Neural cell (in vitro differentiated cells): ENCODE measurements at regions not wholly inside any gene's neighbourhood (a gene's known extent, or its start where the extent isn't known, plus 50 kb on each side); places are given as distances from the start of the nearest gene placed in this dataset.

Experiments used
- H2AFZ ChIP-seq: fragments of 200-600, 300-800 bp; sonication (generic), shearing (Covaris generic); 2 replicates; pipeline ENCODE4 v1.6.0; 2014; ENCODE audit warnings: low read depth, mild to moderate bottlenecking, antibody characterized with exemption, low read length, moderate library complexity
- H3F3A ChIP-seq: fragments of 200-600 bp; shearing (Covaris generic); 2 replicates; pipeline ENCODE4 v1.6.1; 2016; ENCODE audit warnings: mild to moderate bottlenecking, moderate library complexity, mixed read lengths, antibody characterized with exemption, low read length; ENCODE audit not compliant: insufficient read depth, poor library complexity, severe bottlenecking
- H3K27ac ChIP-seq: fragments of 200-600, 300-800 bp; sonication (generic), shearing (Covaris generic); 2 replicates; pipeline ENCODE4 v1.5.1; 2014; ENCODE audit warnings: mild to moderate bottlenecking, low read length, moderate library complexity
- H3K27me3 ChIP-seq: fragments of 300-800, 200-600 bp; sonication (generic), shearing (Covaris generic); 2 replicates; pipeline ENCODE4 v1.6.0; 2014; ENCODE audit warnings: mild to moderate bottlenecking, low read depth, low read length, moderate library complexity; ENCODE audit not compliant: insufficient read depth
- H3K36me3 ChIP-seq: fragments of 300-800, 200-600 bp; sonication (generic), shearing (Covaris generic); 2 replicates; pipeline ENCODE4 v1.5.1; 2014; ENCODE audit warnings: mild to moderate bottlenecking, antibody characterized with exemption, low read length, moderate library complexity; ENCODE audit not compliant: insufficient read depth
- H3K4me2 ChIP-seq: fragments of 300-800, 200-600 bp; sonication (generic), shearing (Covaris generic); 2 replicates; pipeline ENCODE4 v1.6.0; 2014; ENCODE audit warnings: mild to moderate bottlenecking, low read length
- H3K4me3 ChIP-seq: fragments of 300-800, 200-600 bp; sonication (generic), shearing (Covaris generic); 2 replicates; pipeline ENCODE4 v1.5.1; 2014; ENCODE audit warnings: mild to moderate bottlenecking, low read length, moderate library complexity
- H3K79me2 ChIP-seq: fragments of 200-600 bp; shearing (Covaris generic); replicated peaks from 2 replicates; pipeline ENCODE4 v1.6.0; 2014; ENCODE audit warnings: mild to moderate bottlenecking, low read length, moderate library complexity; ENCODE audit not compliant: insufficient read depth
- H3K9ac ChIP-seq: fragments of 300-800, 200-600 bp; sonication (generic), shearing (Covaris generic); 2 replicates; pipeline ENCODE4 v1.6.1; 2016; ENCODE audit warnings: mild to moderate bottlenecking, low read length, mixed read lengths
- H3K9me2 ChIP-seq: fragments of 200-600 bp; shearing (Covaris generic); 2 replicates; pipeline ENCODE4 v1.6.1; 2016; ENCODE audit warnings: mild to moderate bottlenecking, low read length, mixed read lengths; ENCODE audit not compliant: insufficient read depth
- H3K9me3 ChIP-seq: fragments of 200-600, 300-800 bp; sonication (generic), shearing (Covaris generic); 2 replicates; pipeline ENCODE4 v1.6.1; 2016; ENCODE audit warnings: mild to moderate bottlenecking, mixed run types, low read length, moderate library complexity, mixed read lengths
- H4K20me1 ChIP-seq: fragments of 200-600 bp; shearing (Covaris generic); 2 replicates; pipeline ENCODE4 v1.6.1; 2016; ENCODE audit warnings: mild to moderate bottlenecking, mixed run types; ENCODE audit not compliant: insufficient read depth
- CTCF ChIP-seq: fragments of 450-650 bp; IDR thresholded peaks from 2 replicates; pipeline ENCODE4 v1.5.1; 2014; ENCODE audit warnings: antibody characterized with exemption, mild to moderate bottlenecking, moderate library complexity; ENCODE audit not compliant: poor library complexity, severe bottlenecking
- EP300 ChIP-seq: fragments of 450-650 bp; conservative IDR thresholded peaks from 2 replicates; pipeline ENCODE4 v1.6.1; 2014; ENCODE audit warnings: antibody characterized with exemption, mild to moderate bottlenecking, moderate library complexity; ENCODE audit not compliant: poor library complexity, severe bottlenecking
- EZH2 ChIP-seq: fragments of 200-600, 300-800 bp; shearing (Covaris generic), sonication (generic); IDR thresholded peaks from 2 replicates; pipeline ENCODE4 v1.6.1; 2014; ENCODE audit warnings: antibody characterized with exemption, low read length, borderline replicate concordance, mild to moderate bottlenecking; ENCODE audit not compliant: insufficient read depth, poor library complexity, severe bottlenecking
- MXI1 ChIP-seq: fragments of 450-650 bp; conservative IDR thresholded peaks from 2 replicates; pipeline ENCODE4 v1.6.1; 2014; ENCODE audit warnings: antibody characterized with exemption, mild to moderate bottlenecking; ENCODE audit not compliant: poor library complexity, severe bottlenecking
- POLR2AphosphoS5 ChIP-seq: IDR thresholded peaks from 2 replicates; pipeline ENCODE4 v1.6.1; 2012
- RAD21 ChIP-seq: fragments of 450-650 bp; conservative IDR thresholded peaks from 2 replicates; pipeline ENCODE4 v1.6.1; 2014; ENCODE audit warnings: antibody characterized with exemption, mild to moderate bottlenecking, moderate library complexity
- REST ChIP-seq: IDR thresholded peaks from 2 replicates; pipeline ENCODE4 v1.6.1; 2012; ENCODE audit warnings: borderline replicate concordance
- SMC3 ChIP-seq: fragments of 450-650 bp; conservative IDR thresholded peaks from 2 replicates; pipeline ENCODE4 v1.6.1; 2014; ENCODE audit warnings: antibody characterized with exemption, mild to moderate bottlenecking, moderate library complexity; ENCODE audit not compliant: poor library complexity
- TAF1 ChIP-seq: IDR thresholded peaks from 2 replicates; pipeline ENCODE4 v1.6.1; 2012; ENCODE audit warnings: low read depth

- H3F3A ChIP-seq, result no peaks in the 10 kb centered on the region
- H3K36me3 ChIP-seq, result no peaks in the 10 kb centered on the region
- no peak overlapping the region for H3K27ac ChIP-seq
- H3K9ac ChIP-seq, result no peak overlapping the region
- no peaks in the 10 kb centered on the region for H3K79me2 ChIP-seq
- peak; percentile 23 for TF ChIP-seq POLR2AphosphoS5
- TF ChIP-seq RAD21, result no peak
- H3K4me2 ChIP-seq, result no peak overlapping the region
- no peak overlapping the region for H2AFZ ChIP-seq
- H3K9me2 ChIP-seq, result no peaks in the 10 kb centered on the region
- no peaks in the 10 kb centered on the region for H4K20me1 ChIP-seq
- H3K27me3 ChIP-seq, result no peaks in the 10 kb centered on the region
- H3K9me3 ChIP-seq, result no peaks in the 10 kb centered on the region
- no peak overlapping the region for H3K4me3 ChIP-seq
Measured at GRCh38 chr1:55689800-55690199, 474.6 kb upstream of the USP24 start.

- H2AFZ ChIP-seq, result no peak overlapping the region
- no peak overlapping the region for H3K9ac ChIP-seq
- H3K79me2 ChIP-seq, result no peaks in the 10 kb centered on the region
- H3K4me2 ChIP-seq, result no peak overlapping the region
- H3K9me3 ChIP-seq, result no peaks in the 10 kb centered on the region
- H3F3A ChIP-seq, result no peaks in the 10 kb centered on the region
- no peak overlapping the region for H3K27ac ChIP-seq
- no peaks in the 10 kb centered on the region for H3K27me3 ChIP-seq
- H3K4me3 ChIP-seq, result no peak overlapping the region
- no peaks in the 10 kb centered on the region for H4K20me1 ChIP-seq
- TF ChIP-seq EZH2, result no peak
- no peak for TF ChIP-seq POLR2AphosphoS5
- TF ChIP-seq EP300, result no peak
- no peak for TF ChIP-seq REST
- no peak for TF ChIP-seq TAF1
- TF ChIP-seq CTCF, result no peak
- no peak for TF ChIP-seq SMC3
- TF ChIP-seq MXI1, result no peak
- no peak for TF ChIP-seq RAD21
- H3K9me2 ChIP-seq, result no peaks in the 10 kb centered on the region
- no peaks in the 10 kb centered on the region for H3K36me3 ChIP-seq
Measured at GRCh38 chr1:55685560-55685959, 470.4 kb upstream of the USP24 start.

GRCh38 chr1:55684131-55684650, 469.0 kb upstream of the USP24 start:
- Histone ChIP-seq H3K79me2 (no peaks in the 10 kb centered on the region), H4K20me1 (no peaks in the 10 kb centered on the region), H3K27me3 (no peaks in the 10 kb centered on the region), H3K9me3 (no peaks in the 10 kb centered on the region), H3F3A (no peaks in the 10 kb centered on the region), H3K4me3 (no peak overlapping the region), H3K27ac (no peak overlapping the region), H2AFZ (no peak overlapping the region), H3K9ac (no peak overlapping the region), H3K4me2 (no peak overlapping the region), H3K36me3 (no peaks in the 10 kb centered on the region), H3K9me2 (no peaks in the 10 kb centered on the region)
- TF ChIP-seq SMC3, result no peak
- no peak for TF ChIP-seq REST
- TF ChIP-seq EZH2, result no peak
- no peak for TF ChIP-seq MXI1
- no peak for TF ChIP-seq CTCF
- no peak for TF ChIP-seq TAF1
- no peak for TF ChIP-seq POLR2AphosphoS5
- no peak for TF ChIP-seq EP300
- no peak for TF ChIP-seq RAD21
